ENCODE measurements at regions not wholly inside any gene's neighbourhood (a gene's known extent, or its start where the extent isn't known, plus 50 kb on each side); places are given as distances from the start of the nearest gene placed in this dataset.

DNA sequence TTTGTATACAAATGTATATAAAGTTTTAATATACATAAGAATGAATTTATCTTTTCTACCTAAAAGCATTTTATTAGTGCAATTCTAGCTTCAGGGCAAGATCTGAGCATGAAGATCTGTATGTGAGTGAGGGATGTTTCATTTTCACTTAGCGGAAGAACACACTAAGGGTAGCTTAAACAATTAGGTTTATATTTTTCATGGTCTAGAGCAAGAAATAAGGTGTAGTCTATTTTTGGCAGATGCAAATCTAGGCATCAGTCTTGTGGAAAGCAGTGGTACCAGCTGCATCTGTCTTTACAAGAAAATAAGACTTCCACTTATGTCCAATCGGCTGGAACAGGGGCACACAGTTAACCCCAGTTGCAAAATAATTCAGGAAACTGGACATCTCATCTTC is 433.3 kb downstream of the ADAM29 start:
- DNase-seq (ENCODE audit: extremely low spot score): no peak
- POLR2A ChIA-PET: no interaction called here
- no peak for TF ChIP-seq NFRKB (IDR thresholded peaks at IDR 0.05)
- no peak for TF ChIP-seq LEF1 (IDR thresholded peaks at IDR 0.05; ENCODE audit: borderline replicate concordance)
- TF ChIP-seq SUZ12 (IDR thresholded peaks at IDR 0.05): no peak
- no peak for TF ChIP-seq FOXK2 (IDR thresholded peaks at IDR 0.05)
- TF ChIP-seq SP1 (IDR thresholded peaks at IDR 0.05): no peak
- no peak for TF ChIP-seq ZNF384 (IDR thresholded peaks at IDR 0.05)
- TF ChIP-seq FOXA1 (IDR thresholded peaks at IDR 0.05): no peak
- no peak for TF ChIP-seq L3MBTL2 (conservative IDR thresholded peaks at IDR 0.05)
- TF ChIP-seq CTBP1 (IDR thresholded peaks at IDR 0.05; ENCODE audit: borderline replicate concordance): no peak
- TF ChIP-seq TARDBP (IDR thresholded peaks at IDR 0.05): no peak
- TF ChIP-seq BHLHE40 (IDR thresholded peaks at IDR 0.05; ENCODE audit: borderline replicate concordance): no peak
- TF ChIP-seq, protein P1, sequence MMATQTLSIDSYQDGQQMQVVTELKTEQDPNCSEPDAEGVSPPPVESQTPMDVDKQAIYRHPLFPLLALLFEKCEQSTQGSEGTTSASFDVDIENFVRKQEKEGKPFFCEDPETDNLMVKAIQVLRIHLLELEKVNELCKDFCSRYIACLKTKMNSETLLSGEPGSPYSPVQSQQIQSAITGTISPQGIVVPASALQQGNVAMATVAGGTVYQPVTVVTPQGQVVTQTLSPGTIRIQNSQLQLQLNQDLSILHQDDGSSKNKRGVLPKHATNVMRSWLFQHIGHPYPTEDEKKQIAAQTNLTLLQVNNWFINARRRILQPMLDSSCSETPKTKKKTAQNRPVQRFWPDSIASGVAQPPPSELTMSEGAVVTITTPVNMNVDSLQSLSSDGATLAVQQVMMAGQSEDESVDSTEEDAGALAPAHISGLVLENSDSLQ (IDR thresholded peaks at IDR 0.05): no peak
- no peak for TF ChIP-seq FOXM1 (IDR thresholded peaks at IDR 0.05; ENCODE audit: borderline replicate concordance)
- TF ChIP-seq ARNT (IDR thresholded peaks at IDR 0.05): no peak
- no peak for TF ChIP-seq HDGF (IDR thresholded peaks at IDR 0.05; ENCODE audit: borderline replicate concordance)
- TF ChIP-seq ELF4 (IDR thresholded peaks at IDR 0.05): no peak
- CTCF ChIA-PET: no interaction called here

DNA sequence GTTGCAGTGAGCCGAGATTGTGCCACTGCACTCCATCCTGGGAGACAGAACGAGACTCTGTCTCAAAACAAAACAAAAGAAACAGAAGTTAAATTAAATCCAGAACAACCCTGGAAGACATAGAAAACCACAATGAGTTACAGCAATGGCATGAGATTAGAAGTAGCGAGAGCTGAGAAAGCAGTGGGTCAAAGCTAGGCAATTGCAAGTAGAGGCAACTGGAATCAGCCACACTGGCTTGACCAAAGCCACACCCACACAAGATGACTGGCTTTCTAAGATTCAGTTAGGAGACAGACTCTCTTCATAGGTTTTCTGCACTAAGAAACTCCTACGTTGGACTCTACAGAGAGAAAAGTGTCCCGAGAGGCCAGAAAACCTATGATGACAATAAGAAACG is 443.0 kb downstream of the GPM6A start:
- POLR2A ChIA-PET: no interaction called here
- CTCF ChIA-PET: no interaction called here
- no peak for TF ChIP-seq TARDBP (IDR thresholded peaks at IDR 0.05)
- TF ChIP-seq ELF4 (IDR thresholded peaks at IDR 0.05): no peak
- TF ChIP-seq ARNT (IDR thresholded peaks at IDR 0.05): no peak
- TF ChIP-seq FOXA1 (IDR thresholded peaks at IDR 0.05): no peak
- no peak for TF ChIP-seq FOXK2 (IDR thresholded peaks at IDR 0.05)
- TF ChIP-seq L3MBTL2 (conservative IDR thresholded peaks at IDR 0.05): no peak
- TF ChIP-seq FOXM1 (IDR thresholded peaks at IDR 0.05; ENCODE audit: borderline replicate concordance): no peak
- TF ChIP-seq BHLHE40 (IDR thresholded peaks at IDR 0.05; ENCODE audit: borderline replicate concordance): no peak
- no peak for TF ChIP-seq LEF1 (IDR thresholded peaks at IDR 0.05; ENCODE audit: borderline replicate concordance)
- no peak for TF ChIP-seq SUZ12 (IDR thresholded peaks at IDR 0.05)
- no peak for TF ChIP-seq CTBP1 (IDR thresholded peaks at IDR 0.05; ENCODE audit: borderline replicate concordance)
- TF ChIP-seq, protein P1 (IDR thresholded peaks at IDR 0.05): no peak
- no peak for TF ChIP-seq NFRKB (IDR thresholded peaks at IDR 0.05)
- TF ChIP-seq ZNF384 (IDR thresholded peaks at IDR 0.05): no peak
- no peak for DNase-seq (ENCODE audit: extremely low spot score)

DNA sequence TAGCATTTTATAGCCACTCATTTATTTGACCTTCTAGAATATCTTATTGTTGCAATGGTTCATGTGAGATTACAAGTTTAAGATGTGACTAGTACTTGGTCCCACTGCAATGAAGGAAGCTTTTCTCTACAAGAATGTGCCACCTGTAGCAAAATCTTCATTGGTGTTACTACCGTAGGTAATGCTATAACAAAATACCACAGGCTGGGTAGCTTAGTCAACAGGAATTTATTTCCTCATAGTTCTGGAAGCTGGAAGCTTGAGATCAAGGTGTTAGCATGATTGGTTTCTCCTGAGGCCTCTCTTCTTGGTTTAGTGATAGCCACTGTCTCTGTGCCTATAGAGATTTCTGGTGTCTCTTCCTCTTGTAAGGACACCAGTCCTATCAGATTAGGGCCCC is 441.0 kb downstream of the GPM6A start:
- ChIA-PET CTCF (no interaction called here), POLR2A (no interaction called here)
- no peak for TF ChIP-seq NFRKB (IDR thresholded peaks at IDR 0.05)
- no peak for TF ChIP-seq CTBP1 (IDR thresholded peaks at IDR 0.05; ENCODE audit: borderline replicate concordance)
- no peak for TF ChIP-seq SUZ12 (IDR thresholded peaks at IDR 0.05)
- TF ChIP-seq TARDBP (IDR thresholded peaks at IDR 0.05): no peak
- no peak for TF ChIP-seq LEF1 (IDR thresholded peaks at IDR 0.05; ENCODE audit: borderline replicate concordance)
- no peak for DNase-seq (ENCODE audit: extremely low spot score)

DNA sequence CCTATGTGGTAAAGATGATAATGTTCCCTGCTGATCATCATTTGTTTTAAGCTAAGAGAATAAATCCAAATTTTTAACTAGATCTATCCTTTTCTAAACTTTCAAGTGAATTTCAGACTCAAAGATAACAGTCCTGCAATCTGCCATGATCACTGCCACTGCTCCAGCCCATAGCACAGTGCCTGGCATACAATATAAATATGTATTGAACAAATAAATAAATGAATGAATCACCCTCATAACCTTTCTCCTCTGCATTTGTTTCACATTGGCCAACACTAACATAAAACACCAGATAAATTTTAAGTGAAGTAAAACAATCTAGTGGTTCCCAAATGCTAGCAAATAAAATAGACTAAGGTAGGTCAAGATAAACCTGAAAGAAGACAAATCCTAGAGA is 439.0 kb downstream of the GPM6A start:
- POLR2A ChIA-PET: no interaction called here
- TF ChIP-seq, protein P1 (IDR thresholded peaks at IDR 0.05): no peak
- CTCF ChIA-PET: no interaction called here

DNA sequence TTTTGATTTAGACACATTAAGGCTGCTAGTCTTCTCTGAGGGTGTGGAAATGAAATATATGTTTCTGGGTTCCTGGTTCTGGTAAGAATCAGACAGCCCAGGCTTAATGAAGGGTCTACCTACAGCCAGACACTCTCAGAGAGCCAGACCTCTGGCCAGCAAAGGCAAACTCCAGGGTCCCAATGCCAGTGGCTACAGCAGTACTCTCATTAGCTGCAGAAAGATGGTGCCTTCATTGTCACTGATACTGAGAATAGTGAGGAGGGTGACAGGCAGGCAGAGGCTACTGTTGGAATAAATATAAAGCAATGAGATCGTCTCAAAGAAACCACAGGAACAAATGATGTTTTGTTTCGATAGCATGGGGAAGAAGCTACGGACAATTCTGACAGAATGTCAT is 437.6 kb downstream of the GPM6A start:
- ChIA-PET CTCF (no interaction called here), POLR2A (no interaction called here)
- TF ChIP-seq LEF1 (IDR thresholded peaks at IDR 0.05; ENCODE audit: borderline replicate concordance): no peak
- no peak for DNase-seq (ENCODE audit: extremely low spot score)

More for the DNA sequence above, 439.0 kb downstream of the GPM6A start:
- no peak for DNase-seq (ENCODE audit: extremely low spot score)

DNA sequence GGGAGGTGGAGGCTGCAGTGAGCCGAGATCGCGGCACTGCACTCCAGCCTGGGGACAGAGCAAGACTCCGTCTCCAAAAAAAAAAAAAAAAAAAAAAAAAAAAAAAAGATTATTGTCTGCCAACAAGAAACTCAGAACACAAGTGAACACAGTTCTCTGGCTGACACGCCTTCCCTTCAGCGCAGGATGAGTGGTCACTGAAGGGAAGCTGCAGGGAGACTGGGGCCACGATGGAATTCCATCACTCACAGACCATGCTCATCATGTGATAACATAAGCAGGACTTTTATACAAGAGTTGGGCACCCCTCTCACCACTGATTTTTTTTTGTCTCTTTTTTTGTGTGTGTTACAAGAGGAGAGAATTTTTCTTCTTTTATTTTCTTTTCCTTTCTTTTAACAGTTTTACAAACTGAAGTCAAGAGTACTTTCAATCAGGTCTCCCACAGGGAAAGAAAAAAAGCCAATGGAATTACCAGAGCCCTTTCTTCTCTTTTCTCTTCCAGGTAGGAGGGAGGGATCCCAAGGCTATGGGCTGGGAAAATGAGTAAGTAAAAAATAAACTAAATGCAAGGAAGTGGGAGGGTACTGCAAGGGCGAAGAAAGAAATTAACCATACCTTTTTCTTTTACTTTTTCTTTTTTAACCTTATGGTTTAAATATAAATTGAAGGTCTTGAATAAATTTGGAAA is 435.6 kb downstream of the GPM6A start:
- no peak for TF ChIP-seq FOXM1 (IDR thresholded peaks at IDR 0.05; ENCODE audit: borderline replicate concordance)
- TF ChIP-seq SP1 (IDR thresholded peaks at IDR 0.05): no peak
- no peak for TF ChIP-seq FOXK2 (IDR thresholded peaks at IDR 0.05)
- no peak for TF ChIP-seq NFRKB (IDR thresholded peaks at IDR 0.05)
- TF ChIP-seq CTBP1 (IDR thresholded peaks at IDR 0.05; ENCODE audit: borderline replicate concordance): no peak
- TF ChIP-seq BHLHE40 (IDR thresholded peaks at IDR 0.05; ENCODE audit: borderline replicate concordance): no peak
- no peak for TF ChIP-seq FOXA1 (IDR thresholded peaks at IDR 0.05)
- TF ChIP-seq, protein P1 (IDR thresholded peaks at IDR 0.05): no peak
- no peak for TF ChIP-seq ELF4 (IDR thresholded peaks at IDR 0.05)
- no peak for TF ChIP-seq SUZ12 (IDR thresholded peaks at IDR 0.05)
- TF ChIP-seq LEF1 (IDR thresholded peaks at IDR 0.05; ENCODE audit: borderline replicate concordance): no peak
- no peak for TF ChIP-seq L3MBTL2 (conservative IDR thresholded peaks at IDR 0.05)
- TF ChIP-seq TARDBP (IDR thresholded peaks at IDR 0.05): no peak
- TF ChIP-seq ARNT (IDR thresholded peaks at IDR 0.05): no peak
- TF ChIP-seq ZNF384 (IDR thresholded peaks at IDR 0.05): no peak
- TF ChIP-seq HDGF (IDR thresholded peaks at IDR 0.05; ENCODE audit: borderline replicate concordance): no peak
- CTCF ChIA-PET: no interaction called here
- POLR2A ChIA-PET: no interaction called here
- DNase-seq (ENCODE audit: extremely low spot score): no peak
